Esophagus squamous epithelium (tissue), 5 donors: ENCODE measurements at regions not wholly inside any gene's neighbourhood (a gene's known extent, or its start where the extent isn't known, plus 50 kb on each side); places are given as distances from the start of the nearest gene placed in this dataset.

Source experiments
- DNase-seq: peaks from one replicate; lab custom pipeline; 2025; lab: John Stamatoyannopoulos, UW
- H3K27ac ChIP-seq, 4 donors: fragments of 200-600 bp; sonication (generic); one replicate each; pipeline ENCODE4 v1.5.1; 2016 to 2019; ENCODE audit warnings: mild to moderate bottlenecking in 1 of 4
- H3K27me3 ChIP-seq, 4 donors: fragments of 200-600 bp; sonication (generic); 1 replicate in 3 of 4; 2 replicates in 1 of 4; pipeline versions ENCODE4 v1.5.1 to v1.6.0; 2017 to 2021; ENCODE audit warnings: antibody characterized with exemption in 1 of 4
- H3K36me3 ChIP-seq, 3 donors: fragments of 200-600 bp; sonication (generic); one replicate each; pipeline ENCODE4 v1.5.1; 2016 to 2019
- H3K4me1 ChIP-seq, 3 donors: fragments of 200-600 bp; sonication (generic); one replicate each; pipeline ENCODE4 v1.5.1; 2017 to 2019
- H3K4me3 ChIP-seq, 4 donors: fragments of 200-600 bp; sonication (generic); 1 replicate in 3 of 4; 2 replicates in 1 of 4; pipeline ENCODE4 v1.5.1; 2016 to 2019; ENCODE audit warnings: mild to moderate bottlenecking in 2 of 4, moderate library complexity in 1 of 4
- H3K9me3 ChIP-seq, 3 donors: fragments of 200-600 bp; sonication (generic); one replicate each; pipeline ENCODE4 v1.5.1; 2016 to 2019
- CTCF ChIP-seq, 6 experiments: fragments of 450-650 bp in 4 of 6; fragments of 200-600 bp in 2 of 6; sonication (generic) in 2 of 6; IDR thresholded peaks; one replicate each; pipeline ENCODE4 v1.5.1; 2016 to 2019; ENCODE audit warnings: antibody characterized with exemption in 6 of 6, mild to moderate bottlenecking in 4 of 6, moderate library complexity in 4 of 6
- POLR2A ChIP-seq, 4 donors: fragments of 450-650 bp; IDR thresholded peaks; one replicate each; pipeline ENCODE4 v1.6.1; 2017; ENCODE audit warnings: antibody characterized with exemption in 4 of 4, mild to moderate bottlenecking in 4 of 4, moderate library complexity in 3 of 4
- WGBS, 2 donors: methylation state at CpG; one replicate each; pipeline ENCODE4 v1.1.5; 2018; 5-methylcytosine and 5-hydroxymethylcytosine counted together
- intact Hi-C: fragments of 100-400 bp; cut with DNase I; formaldehyde crosslinking; loops from one replicate; pipeline ENCODE4 v1.15.0; 2022
- donor health status: DM: yes; HTN: yes; CAD: no.

GRCh38 chr3:88623709-88624108 is 473.9 kb downstream of the C3orf38 start:
- intact Hi-C loops = no loop called here

GRCh38 chr3:88626456-88627120 is 476.8 kb downstream of the C3orf38 start:
- no peaks in the 10 kb centered on the region for H3K27me3 ChIP-seq
- TF ChIP-seq POLR2A (IDR thresholded peaks at IDR 0.05) (no peak), CTCF (IDR thresholded peaks at IDR 0.05) (no peak)
- intact Hi-C loops = no loop called here
- no peaks in the 10 kb centered on the region for H3K4me1 ChIP-seq
- H3K4me3 ChIP-seq = no peak overlapping the region
- 56 to 88% methylated on average over 2 of the region's 2 CpGs for WGBS, 2 donors
- H3K36me3 ChIP-seq = no peaks in the 10 kb centered on the region
- no peaks in the 10 kb centered on the region for H3K9me3 ChIP-seq
- no peak overlapping the region for H3K27ac ChIP-seq
- no peak for DNase-seq

More at GRCh38 chr3:88623709-88624108, 473.9 kb downstream of the C3orf38 start:
- Histone ChIP-seq H3K9me3 (no peaks in the 10 kb centered on the region), H3K4me3 (no peak overlapping the region), H3K4me1 (no peaks in the 10 kb centered on the region), H3K27me3 (no peaks in the 10 kb centered on the region), H3K36me3 (no peaks in the 10 kb centered on the region), H3K27ac (no peak overlapping the region)
- no peak for DNase-seq
- TF ChIP-seq CTCF (IDR thresholded peaks at IDR 0.05) = no peak
- TF ChIP-seq POLR2A (IDR thresholded peaks at IDR 0.05) = no peak

GRCh38 chr3:88628901-88629300 is 478.5 kb upstream of the EPHA3 start:
- intact Hi-C loops = no loop called here
- no peak for DNase-seq
- Histone ChIP-seq H3K27me3 (no peaks in the 10 kb centered on the region), H3K4me3 (no peak overlapping the region), H3K4me1 (no peaks in the 10 kb centered on the region), H3K27ac (no peak overlapping the region), H3K36me3 (no peaks in the 10 kb centered on the region), H3K9me3 (no peaks in the 10 kb centered on the region)
- 76 to 82% methylated on average over 4 of the region's 4 CpGs for WGBS, 2 donors
- no peak for TF ChIP-seq CTCF (IDR thresholded peaks at IDR 0.05)
- TF ChIP-seq POLR2A (IDR thresholded peaks at IDR 0.05) = no peak

- Histone ChIP-seq H3K27me3 (no peaks in the 10 kb centered on the region), H3K27ac (no peak overlapping the region), H3K36me3 (no peaks in the 10 kb centered on the region), H3K9me3 (no peaks in the 10 kb centered on the region), H3K4me1 (no peaks in the 10 kb centered on the region), H3K4me3 (no peak overlapping the region)
- no peak for DNase-seq
- intact Hi-C loops = no loop called here
- 39 to 46% methylated on average over 2 of the region's 2 CpGs for WGBS, 2 donors
- TF ChIP-seq POLR2A (IDR thresholded peaks at IDR 0.05) = no peak
- TF ChIP-seq CTCF (IDR thresholded peaks at IDR 0.05) = no peak
Observed at GRCh38 chr3:88632226-88632625, 475.2 kb upstream of the EPHA3 start.

GRCh38 chr3:88640581-88640980 is 466.8 kb upstream of the EPHA3 start:
- no peak for TF ChIP-seq POLR2A (IDR thresholded peaks at IDR 0.05)
- no peak for TF ChIP-seq CTCF (IDR thresholded peaks at IDR 0.05)
- Histone ChIP-seq H3K36me3 (no peaks in the 10 kb centered on the region), H3K9me3 (no peaks in the 10 kb centered on the region), H3K4me1 (no peaks in the 10 kb centered on the region), H3K27me3 (no peaks in the 10 kb centered on the region), H3K27ac (no peak overlapping the region), H3K4me3 (no peak overlapping the region)
- intact Hi-C loops = no loop called here
- WGBS, 2 donors = 24 to 42% methylated on average over 1 of the region's 1 CpG
- no peak for DNase-seq
